GM13976 (cell line): ENCODE measurements at regions not wholly inside any gene's neighbourhood (a gene's known extent, or its start where the extent isn't known, plus 50 kb on each side); places are given as distances from the start of the nearest gene placed in this dataset.

ENCODE experiments used
- DNase-seq: peaks from one replicate; pipeline ENCODE4 v3.0.0; 2012; ENCODE audit warnings: low spot score
- in situ Hi-C: fragments of 300-500 bp; cut with MboI; formaldehyde crosslinking; loops from one replicate; pipeline ENCODE4 v1.12.0; 2022; ENCODE audit warnings: low sequenced_read_pairs, mixed read lengths, inconsistent platforms; ENCODE audit not compliant: unreplicated experiment
- TF ChIP-seq, protein P1 (sequence below): IDR thresholded peaks from 2 replicates; pipeline ENCODE4 v1.5.1; 2012; ENCODE audit warnings: borderline replicate concordance, mild to moderate bottlenecking; ENCODE audit not compliant: insufficient read depth; ENCODE audit errors: extremely low read depth, missing control alignments, control extremely low read depth

DNA sequence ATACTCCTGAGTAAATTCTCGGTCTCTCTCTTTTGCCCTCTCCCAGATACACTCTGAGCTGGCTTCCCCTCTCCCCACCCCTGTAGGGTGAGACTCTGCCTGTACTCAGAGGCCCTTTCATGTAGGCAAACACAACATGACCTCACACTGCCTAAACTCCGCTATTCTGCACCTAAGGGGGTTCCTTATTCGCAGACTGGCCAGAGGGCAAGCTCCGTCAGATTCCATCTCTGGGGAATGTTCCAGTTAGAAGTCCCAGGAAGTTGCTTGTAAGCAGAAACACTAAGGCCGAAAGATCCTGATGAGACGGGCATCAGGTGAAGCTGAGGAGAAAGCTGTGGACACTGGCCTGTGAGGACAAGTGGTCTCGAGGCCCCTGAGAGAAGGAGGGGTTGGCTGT, 165.9 kb downstream of the KTN1 start:
- DNase-seq: no peak
- in situ Hi-C loops: no loop called here
- TF ChIP-seq, protein P1, sequence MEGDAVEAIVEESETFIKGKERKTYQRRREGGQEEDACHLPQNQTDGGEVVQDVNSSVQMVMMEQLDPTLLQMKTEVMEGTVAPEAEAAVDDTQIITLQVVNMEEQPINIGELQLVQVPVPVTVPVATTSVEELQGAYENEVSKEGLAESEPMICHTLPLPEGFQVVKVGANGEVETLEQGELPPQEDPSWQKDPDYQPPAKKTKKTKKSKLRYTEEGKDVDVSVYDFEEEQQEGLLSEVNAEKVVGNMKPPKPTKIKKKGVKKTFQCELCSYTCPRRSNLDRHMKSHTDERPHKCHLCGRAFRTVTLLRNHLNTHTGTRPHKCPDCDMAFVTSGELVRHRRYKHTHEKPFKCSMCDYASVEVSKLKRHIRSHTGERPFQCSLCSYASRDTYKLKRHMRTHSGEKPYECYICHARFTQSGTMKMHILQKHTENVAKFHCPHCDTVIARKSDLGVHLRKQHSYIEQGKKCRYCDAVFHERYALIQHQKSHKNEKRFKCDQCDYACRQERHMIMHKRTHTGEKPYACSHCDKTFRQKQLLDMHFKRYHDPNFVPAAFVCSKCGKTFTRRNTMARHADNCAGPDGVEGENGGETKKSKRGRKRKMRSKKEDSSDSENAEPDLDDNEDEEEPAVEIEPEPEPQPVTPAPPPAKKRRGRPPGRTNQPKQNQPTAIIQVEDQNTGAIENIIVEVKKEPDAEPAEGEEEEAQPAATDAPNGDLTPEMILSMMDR: no peak

DNA sequence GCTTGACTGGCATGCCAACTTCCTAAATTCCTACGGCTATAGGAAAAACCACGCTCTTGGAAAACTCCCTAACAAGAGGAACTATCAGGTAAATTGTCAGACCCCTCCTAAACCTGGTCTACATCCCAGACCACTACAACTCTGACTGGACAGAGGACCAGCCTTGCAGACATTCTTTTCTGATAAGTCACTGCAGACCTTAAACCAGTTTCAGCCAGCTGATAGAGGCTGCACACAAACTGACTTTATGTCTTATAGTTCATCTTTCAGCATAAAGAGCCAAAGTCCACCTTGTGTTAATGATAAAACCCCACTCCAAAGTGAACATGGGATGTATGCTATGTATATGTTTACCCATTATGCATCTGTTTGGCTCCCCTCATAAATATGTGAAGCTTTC, 166.6 kb downstream of the KTN1 start:
- no peak for DNase-seq
- in situ Hi-C loops: no loop called here
- TF ChIP-seq, protein P1: no peak

DNA sequence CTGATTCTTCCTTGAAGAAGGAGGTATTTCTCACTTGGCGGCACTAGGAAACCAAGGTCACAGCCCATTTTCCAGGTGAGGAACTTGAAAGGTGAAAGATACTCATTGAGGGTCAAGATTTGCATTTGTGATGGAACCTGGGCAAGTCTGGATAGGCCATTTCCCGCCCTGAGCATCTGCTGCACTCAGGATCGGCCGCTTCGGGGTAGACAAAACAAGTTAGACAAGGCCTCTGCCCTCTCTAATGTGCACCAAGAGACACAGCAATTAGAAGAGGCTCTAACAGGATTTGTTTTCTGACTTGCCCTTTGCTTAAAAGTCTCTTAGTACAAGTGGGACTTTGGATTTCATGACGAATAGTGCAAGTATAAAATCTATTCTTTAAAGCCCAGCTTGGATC, 167.2 kb downstream of the KTN1 start:
- DNase-seq: no peak
- TF ChIP-seq, protein P1: no peak
- in situ Hi-C loops: no loop called here

DNA sequence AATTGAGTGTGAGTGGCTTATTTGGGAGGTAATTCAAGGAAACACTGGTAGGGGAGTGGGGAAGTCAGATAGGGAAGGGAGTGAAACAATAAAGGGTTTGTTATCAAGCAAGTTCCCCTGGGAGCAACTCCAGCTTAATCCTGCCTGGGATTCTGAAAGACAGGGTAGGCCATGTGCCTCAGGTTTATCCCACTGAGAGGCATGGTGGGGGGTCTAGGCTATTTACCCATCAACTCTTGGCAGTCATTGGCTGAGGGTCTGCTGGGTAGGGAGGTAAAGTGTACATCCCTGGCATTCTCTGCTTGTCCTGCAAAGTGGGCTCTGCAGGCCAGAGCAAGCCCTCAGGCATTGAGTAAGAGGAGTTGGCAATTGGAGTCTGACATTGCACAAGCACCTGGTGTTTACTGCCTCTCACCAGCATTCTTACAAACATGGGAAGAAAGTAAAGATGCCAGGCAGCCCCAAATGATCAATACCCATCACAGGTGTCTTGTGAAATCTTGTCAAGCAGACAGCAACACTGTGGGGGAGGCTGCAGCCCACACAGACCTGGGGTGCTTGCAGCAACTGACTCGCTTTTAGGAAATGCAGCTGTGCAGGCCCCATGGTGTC, 169.3 kb downstream of the KTN1 start:
- no peak for DNase-seq
- in situ Hi-C loops: no loop called here

DNA sequence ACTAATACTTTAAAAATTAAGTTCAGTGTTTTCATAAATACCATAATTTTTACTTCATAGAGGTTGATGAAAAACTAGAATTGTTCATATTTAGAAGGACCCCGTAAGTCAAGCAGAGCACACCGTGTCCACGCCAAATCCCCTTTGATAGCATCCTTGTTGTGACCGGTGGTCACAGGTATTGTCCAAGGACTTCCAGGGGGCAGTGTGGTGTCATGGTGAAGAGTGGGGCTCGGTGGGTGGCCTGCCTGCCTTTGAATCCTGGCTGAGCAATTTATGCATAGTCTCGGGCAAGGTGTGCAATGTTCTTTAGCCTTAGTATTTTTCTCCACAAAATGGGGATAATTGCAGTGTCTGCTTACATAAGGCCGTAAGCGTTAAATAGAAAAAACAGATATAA, 169.9 kb downstream of the KTN1 start:
- TF ChIP-seq, protein P1: no peak
- in situ Hi-C loops: no loop called here
- DNase-seq: no peak

More for the DNA sequence above, 169.3 kb downstream of the KTN1 start:
- TF ChIP-seq, protein P1: no peak

DNA sequence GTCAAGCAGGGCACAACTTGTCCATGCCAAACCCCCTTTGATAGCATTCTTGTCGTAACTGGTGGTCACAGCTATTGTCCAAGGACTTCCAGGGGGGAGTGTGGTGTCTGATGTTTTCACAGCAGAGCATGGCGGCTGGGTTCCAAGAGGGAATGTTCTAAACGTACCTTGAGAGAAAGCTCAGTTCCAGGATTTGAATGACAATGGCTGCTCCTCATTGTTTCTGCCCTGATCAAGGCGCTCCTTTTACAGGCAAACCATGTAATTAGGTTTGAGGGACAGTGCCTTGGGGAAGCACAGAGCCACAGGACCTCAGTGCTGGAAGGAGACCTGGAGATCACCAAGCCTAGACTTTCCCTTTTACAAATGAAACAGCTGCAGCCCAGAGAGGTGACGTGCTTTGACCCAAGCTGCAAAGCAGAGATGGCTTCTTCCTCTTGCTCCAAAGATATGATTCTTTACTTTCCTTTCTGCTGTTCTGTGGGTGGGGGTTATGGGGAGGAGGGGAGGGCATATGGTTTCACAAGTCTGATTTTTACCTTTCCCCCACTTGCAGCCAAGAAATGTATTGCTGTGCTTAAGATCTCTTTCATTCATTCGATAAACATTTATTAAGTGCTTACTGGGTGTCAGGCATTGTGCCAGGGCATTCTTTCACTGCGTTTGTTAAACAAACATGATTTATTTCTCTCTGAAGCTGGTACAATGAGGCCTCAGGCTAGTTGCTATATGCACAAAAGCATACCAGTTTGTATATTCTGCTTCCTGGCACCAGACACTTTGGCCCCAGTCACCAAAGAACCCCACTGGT, 172.8 kb downstream of the KTN1 start:
- no peak for DNase-seq
- TF ChIP-seq, protein P1: no peak
- in situ Hi-C loops: no loop called here
